Right atrium auricular region (tissue), 2 donors: ENCODE measurements at regions not wholly inside any gene's neighbourhood (a gene's known extent, or its start where the extent isn't known, plus 50 kb on each side); places are given as distances from the start of the nearest gene placed in this dataset.
A peak's percentile ranks its signal among the peaks of the same experiment; 100 is the strongest.

Experiments
- DNase-seq: peaks from one replicate; pipeline ENCODE4 v3.0.0-alpha.2; 2019; ENCODE audit warnings: low spot score
- H3K27ac ChIP-seq, 2 donors: fragments of 200-600 bp; sonication (generic); 1 replicate in 1 of 2; 2 replicates in 1 of 2; pipeline ENCODE4 v1.5.1; 2016 to 2019
- H3K27me3 ChIP-seq, 2 donors: fragments of 200-600 bp; sonication (generic); one replicate each; pipeline versions ENCODE4 v1.5.1 to v1.6.0; 2017 to 2019
- H3K36me3 ChIP-seq: fragments of 200-600 bp; sonication (generic); one replicate; pipeline ENCODE4 v1.5.1; 2016
- H3K4me1 ChIP-seq, 2 donors: fragments of 200-600 bp; sonication (generic); one replicate each; pipeline versions ENCODE4 v1.5.1 to v1.6.0; 2017 to 2019
- H3K4me3 ChIP-seq, 2 donors: fragments of 200-600 bp; sonication (generic); 1 replicate in 1 of 2; 2 replicates in 1 of 2; pipeline ENCODE4 v1.5.1; 2017 to 2019; ENCODE audit warnings: mild to moderate bottlenecking in 1 of 2, moderate library complexity in 1 of 2
- H3K9me3 ChIP-seq, 2 donors: fragments of 200-600 bp; sonication (generic); one replicate each; pipeline ENCODE4 v1.5.1; 2019
- TF ChIP-seq, protein P1 (sequence below), 2 donors: fragments of 200-600 bp; sonication (generic); IDR thresholded peaks; one replicate each; pipeline ENCODE4 v1.5.1; 2019; ENCODE audit warnings: antibody characterized with exemption in 2 of 2

DNA sequence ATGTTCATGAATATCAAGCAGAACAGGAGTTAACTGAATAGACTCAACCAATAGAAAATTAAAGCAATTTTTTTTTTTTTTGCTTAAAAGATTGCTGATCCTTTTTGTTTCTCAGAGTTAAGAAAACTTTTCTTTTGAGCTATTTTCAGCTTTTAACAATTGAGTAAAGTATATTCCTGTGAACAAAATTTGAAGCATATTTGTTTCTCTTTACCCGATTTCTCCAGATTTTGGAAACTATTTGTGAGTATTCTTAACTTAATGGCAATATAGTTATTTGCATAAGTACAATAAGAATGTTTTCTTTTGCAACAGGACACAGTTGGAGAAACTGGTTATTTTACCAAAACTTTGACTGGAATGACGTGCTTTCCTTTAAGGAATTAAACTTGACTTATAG lies 53.4 kb upstream of the C15orf39 start:
- no peak for DNase-seq
- TF ChIP-seq, protein P1, sequence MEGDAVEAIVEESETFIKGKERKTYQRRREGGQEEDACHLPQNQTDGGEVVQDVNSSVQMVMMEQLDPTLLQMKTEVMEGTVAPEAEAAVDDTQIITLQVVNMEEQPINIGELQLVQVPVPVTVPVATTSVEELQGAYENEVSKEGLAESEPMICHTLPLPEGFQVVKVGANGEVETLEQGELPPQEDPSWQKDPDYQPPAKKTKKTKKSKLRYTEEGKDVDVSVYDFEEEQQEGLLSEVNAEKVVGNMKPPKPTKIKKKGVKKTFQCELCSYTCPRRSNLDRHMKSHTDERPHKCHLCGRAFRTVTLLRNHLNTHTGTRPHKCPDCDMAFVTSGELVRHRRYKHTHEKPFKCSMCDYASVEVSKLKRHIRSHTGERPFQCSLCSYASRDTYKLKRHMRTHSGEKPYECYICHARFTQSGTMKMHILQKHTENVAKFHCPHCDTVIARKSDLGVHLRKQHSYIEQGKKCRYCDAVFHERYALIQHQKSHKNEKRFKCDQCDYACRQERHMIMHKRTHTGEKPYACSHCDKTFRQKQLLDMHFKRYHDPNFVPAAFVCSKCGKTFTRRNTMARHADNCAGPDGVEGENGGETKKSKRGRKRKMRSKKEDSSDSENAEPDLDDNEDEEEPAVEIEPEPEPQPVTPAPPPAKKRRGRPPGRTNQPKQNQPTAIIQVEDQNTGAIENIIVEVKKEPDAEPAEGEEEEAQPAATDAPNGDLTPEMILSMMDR (IDR thresholded peaks at IDR 0.05), result no peak
- H3K4me3 ChIP-seq, result no peak overlapping the region
- H3K9me3 ChIP-seq, result peaks cover 17 to 39% of the 10 kb centered on the region in 2 donors
- no peaks in the 10 kb centered on the region for H3K4me1 ChIP-seq
- H3K27ac ChIP-seq, result no peak overlapping the region
- H3K27me3 ChIP-seq, result no peaks in the 10 kb centered on the region
- H3K36me3 ChIP-seq, result no peaks in the 10 kb centered on the region

DNA sequence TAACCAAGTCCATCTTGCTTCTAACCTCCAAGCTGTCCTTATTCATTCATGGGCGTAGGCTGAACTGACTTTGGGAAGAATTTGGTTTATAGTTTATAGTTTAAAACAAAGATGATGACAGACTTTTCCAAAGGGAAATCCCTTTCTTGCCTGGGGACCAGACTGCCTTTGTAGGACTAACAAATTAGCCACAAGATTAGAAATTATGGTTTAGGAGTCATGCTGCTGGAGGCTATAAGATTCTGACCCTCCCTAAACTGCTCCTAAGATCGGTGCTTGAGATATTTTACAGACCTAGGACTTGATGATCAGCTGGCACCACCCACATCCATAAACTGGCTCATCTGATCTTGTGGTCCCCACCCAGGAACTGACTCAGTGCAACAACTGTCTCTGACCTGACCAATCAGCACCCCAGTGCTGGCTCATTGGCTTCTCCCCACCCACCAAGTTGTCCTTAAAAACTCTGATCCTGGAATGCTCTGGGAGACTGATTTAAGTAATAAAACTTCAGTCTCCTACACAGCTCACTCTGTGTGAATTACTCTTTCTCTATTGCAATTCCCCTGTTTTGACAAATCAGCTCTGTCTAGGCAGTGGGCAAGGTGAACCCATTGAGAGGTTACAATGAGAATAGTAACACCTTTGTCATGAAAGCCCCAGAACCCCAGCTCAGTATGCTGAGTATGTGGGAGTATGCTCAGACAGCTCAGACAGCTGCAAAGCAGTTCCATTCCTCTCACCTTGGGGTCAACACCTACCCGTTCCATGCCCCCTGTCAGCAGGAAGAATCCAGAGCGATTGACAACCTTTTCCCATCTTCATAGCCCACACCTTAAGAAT lies 51.6 kb upstream of the C15orf39 start:
- Histone ChIP-seq H3K27me3 (no peaks in the 10 kb centered on the region), H3K4me1 (no peaks in the 10 kb centered on the region), H3K27ac (peak overlapping the region in 1 of 2 donors; percentile 23), H3K9me3 (peaks cover 2 to 21% of the 10 kb centered on the region in 2 donors), H3K36me3 (no peaks in the 10 kb centered on the region), H3K4me3 (no peak overlapping the region)
- TF ChIP-seq, protein P1 (IDR thresholded peaks at IDR 0.05), result no peak
- DNase-seq, result no peak

DNA sequence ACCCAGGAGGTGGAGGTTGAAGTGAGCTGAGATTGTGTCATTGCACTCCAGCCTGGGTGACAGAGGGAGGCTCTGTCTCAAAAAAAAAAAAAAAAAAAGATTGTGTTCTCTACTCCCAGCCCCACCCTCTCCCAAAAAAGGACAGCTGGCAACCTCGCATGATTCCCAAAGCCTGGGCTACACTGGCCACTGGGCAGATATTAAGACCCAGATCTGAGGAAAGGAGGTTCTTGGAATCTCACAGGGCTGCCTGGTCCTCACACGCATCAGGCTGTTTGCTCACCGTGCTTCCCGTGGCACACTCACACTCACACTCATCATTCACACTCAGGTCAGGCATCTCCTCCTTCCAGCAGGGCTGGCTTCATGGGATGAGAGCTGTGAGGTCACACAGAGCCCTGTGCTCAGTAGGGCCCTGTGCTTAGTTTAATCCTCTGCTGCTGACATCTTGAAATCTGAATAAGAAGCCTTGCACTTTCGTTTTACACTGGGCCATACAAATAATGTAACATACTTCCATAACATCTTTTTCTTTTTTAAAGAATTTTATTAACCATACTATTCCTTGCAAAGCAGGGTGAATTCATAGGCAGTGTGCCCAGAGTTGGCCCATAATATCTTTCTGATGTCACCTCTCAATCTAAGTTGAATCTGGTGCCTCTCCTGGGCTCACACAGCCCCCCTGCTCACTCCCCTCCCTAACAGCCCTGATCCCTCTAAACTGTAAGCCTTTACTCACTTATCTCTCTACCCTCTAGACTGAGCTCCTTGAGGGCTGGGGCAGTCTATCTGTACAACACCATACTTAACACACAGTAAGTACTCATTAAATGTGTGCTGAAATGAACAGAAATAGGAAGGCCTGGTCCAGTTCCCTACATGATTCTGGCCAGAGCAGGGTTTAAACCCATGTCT lies 50.2 kb upstream of the C15orf39 start:
- DNase-seq, result no peak
- no peaks in the 10 kb centered on the region for H3K36me3 ChIP-seq
- H3K9me3 ChIP-seq, result peaks cover 0 to 13% of the 10 kb centered on the region in 2 donors
- H3K27ac ChIP-seq, result peak overlapping the region in 1 of 2 donors; percentile 2
- TF ChIP-seq, protein P1 (IDR thresholded peaks at IDR 0.05), result no peak
- no peak overlapping the region for H3K4me3 ChIP-seq
- H3K4me1 ChIP-seq, result no peaks in the 10 kb centered on the region
- no peaks in the 10 kb centered on the region for H3K27me3 ChIP-seq
